Body of pancreas (tissue), 4 donors: ENCODE measurements at regions not wholly inside any gene's neighbourhood (a gene's known extent, or its start where the extent isn't known, plus 50 kb on each side); places are given as distances from the start of the nearest gene placed in this dataset.
A peak's percentile ranks its signal among the peaks of the same experiment; 100 is the strongest.
"Not testable (repeated sequence)": the region's sequence is repeated elsewhere in the genome, so short reads cannot be mapped to it uniquely, and the experiment has no call there.

Experiments used
- ATAC-seq: fragments of 150-250 bp; one replicate; pipeline ENCODE4 v1.9.1; 2016
- DNase-seq, 4 donors: peaks; one replicate each; pipeline ENCODE4 v3.0.0-alpha.2; 2019
- H3K27ac ChIP-seq, 4 donors: fragments of 200-600 bp; sonication (generic); 1 replicate in 3 of 4; 2 replicates in 1 of 4; pipeline versions ENCODE4 v1.5.1 to v1.6.1; 2016 to 2019; ENCODE audit warnings: mild to moderate bottlenecking in 1 of 4, mixed read lengths in 1 of 4, moderate library complexity in 1 of 4
- H3K27me3 ChIP-seq, 2 donors: fragments of 200-600 bp; sonication (generic); one replicate each; pipeline ENCODE4 v1.6.0; 2016; ENCODE audit warnings: mild to moderate bottlenecking in 1 of 2
- H3K36me3 ChIP-seq, 2 donors: fragments of 200-600 bp; sonication (generic); replicated peaks in 1 of 2; 2 replicates each; pipeline ENCODE4 v1.5.1; 2016; ENCODE audit warnings: low read depth in 2 of 2; ENCODE audit not compliant: insufficient read depth in 1 of 2
- H3K4me1 ChIP-seq: fragments of 200-600 bp; sonication (generic); one replicate; pipeline ENCODE4 v1.6.0; 2016
- H3K4me3 ChIP-seq, 2 donors: fragments of 200-600 bp; sonication (generic); 1 replicate in 1 of 2; 2 replicates in 1 of 2; pipeline ENCODE4 v1.5.1; 2016 to 2019
- H3K9me3 ChIP-seq, 3 donors: fragments of 200-600 bp; sonication (generic); 1 replicate in 2 of 3; 2 replicates in 1 of 3; pipeline ENCODE4 v1.5.1; 2016
- POLR2A ChIP-seq, 3 donors: fragments of 450-650 bp; IDR thresholded peaks; one replicate each; pipeline ENCODE4 v1.6.1; 2016; ENCODE audit warnings: antibody characterized with exemption in 3 of 3, mild to moderate bottlenecking in 2 of 3
- WGBS, 2 donors: methylation state at CpG; one replicate each; pipeline ENCODE4 v1.1.5; 2017; 5-methylcytosine and 5-hydroxymethylcytosine counted together
- intact Hi-C: fragments of 100-400 bp; cut with DNase I; formaldehyde crosslinking; loops from one replicate; pipeline ENCODE4 v1.15.1; 2023
- TF ChIP-seq, protein P1 (sequence below), 7 experiments: fragments of 450-650 bp in 4 of 7; fragments of 200-600 bp in 3 of 7; sonication (generic) in 3 of 7; IDR thresholded peaks; one replicate each; pipeline ENCODE4 v1.5.1; 2016 to 2019; ENCODE audit warnings: antibody characterized with exemption in 7 of 7

DNA sequence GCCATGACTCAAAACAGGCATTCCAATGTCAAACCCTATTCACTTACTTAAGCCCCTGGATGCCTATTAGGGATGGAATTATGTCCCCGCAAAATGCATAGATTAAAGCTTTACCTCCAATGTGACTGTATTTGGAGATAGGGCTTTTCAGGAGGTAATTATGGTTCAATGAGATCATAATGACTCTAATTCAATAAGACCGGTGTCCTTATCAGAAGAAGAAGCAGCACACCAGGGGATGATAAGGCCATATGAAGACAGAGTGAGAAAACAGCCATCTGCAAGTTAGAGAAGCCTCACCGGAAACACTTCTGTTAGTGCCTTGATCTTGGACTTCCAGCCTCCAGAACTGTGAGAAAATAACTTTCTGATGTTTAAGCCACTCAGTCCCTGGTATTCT, 1131.8 kb upstream of the TMPRSS15 start:
- H3K4me1 ChIP-seq = peaks cover 7% of the 10 kb centered on the region
- WGBS, 2 donors = 85 to 92% methylated on average over 3 of the region's 3 CpGs
- H3K27ac ChIP-seq = no peak overlapping the region
- ATAC-seq (no peak), DNase-seq (no peak)
- TF ChIP-seq POLR2A (IDR thresholded peaks at IDR 0.05) = no peak
- TF ChIP-seq, protein P1, sequence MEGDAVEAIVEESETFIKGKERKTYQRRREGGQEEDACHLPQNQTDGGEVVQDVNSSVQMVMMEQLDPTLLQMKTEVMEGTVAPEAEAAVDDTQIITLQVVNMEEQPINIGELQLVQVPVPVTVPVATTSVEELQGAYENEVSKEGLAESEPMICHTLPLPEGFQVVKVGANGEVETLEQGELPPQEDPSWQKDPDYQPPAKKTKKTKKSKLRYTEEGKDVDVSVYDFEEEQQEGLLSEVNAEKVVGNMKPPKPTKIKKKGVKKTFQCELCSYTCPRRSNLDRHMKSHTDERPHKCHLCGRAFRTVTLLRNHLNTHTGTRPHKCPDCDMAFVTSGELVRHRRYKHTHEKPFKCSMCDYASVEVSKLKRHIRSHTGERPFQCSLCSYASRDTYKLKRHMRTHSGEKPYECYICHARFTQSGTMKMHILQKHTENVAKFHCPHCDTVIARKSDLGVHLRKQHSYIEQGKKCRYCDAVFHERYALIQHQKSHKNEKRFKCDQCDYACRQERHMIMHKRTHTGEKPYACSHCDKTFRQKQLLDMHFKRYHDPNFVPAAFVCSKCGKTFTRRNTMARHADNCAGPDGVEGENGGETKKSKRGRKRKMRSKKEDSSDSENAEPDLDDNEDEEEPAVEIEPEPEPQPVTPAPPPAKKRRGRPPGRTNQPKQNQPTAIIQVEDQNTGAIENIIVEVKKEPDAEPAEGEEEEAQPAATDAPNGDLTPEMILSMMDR (IDR thresholded peaks at IDR 0.05) = no peak
- H3K4me3 ChIP-seq = no peak overlapping the region
- H3K27me3 ChIP-seq = no peaks in the 10 kb centered on the region
- no peaks in the 10 kb centered on the region for H3K9me3 ChIP-seq
- no peaks in the 10 kb centered on the region for H3K36me3 ChIP-seq
- intact Hi-C loops = no loop called here

DNA sequence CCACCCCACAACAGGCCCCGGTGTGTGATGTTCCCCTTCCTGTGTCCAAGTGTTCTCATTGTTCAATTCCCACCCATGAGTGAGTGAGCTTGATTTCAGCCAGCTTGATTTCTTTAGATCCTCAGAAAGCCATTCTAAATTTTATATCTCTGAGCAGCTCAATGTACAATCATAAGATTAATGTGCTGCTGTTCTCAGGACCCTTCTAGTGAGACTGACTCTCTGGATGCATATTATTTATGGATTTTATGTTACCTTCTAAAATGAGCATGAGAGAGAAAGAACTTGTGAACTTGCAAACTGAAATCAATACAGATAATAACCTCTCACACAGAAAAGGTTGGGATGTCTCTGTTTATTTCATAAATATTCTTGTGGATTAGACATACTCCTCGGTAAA, 1133.5 kb upstream of the TMPRSS15 start:
- H3K9me3 ChIP-seq = no peaks in the 10 kb centered on the region
- ATAC-seq (no peak), DNase-seq (no peak)
- H3K36me3 ChIP-seq = no peaks in the 10 kb centered on the region
- H3K27ac ChIP-seq = no peak overlapping the region
- intact Hi-C loops = no loop called here
- H3K27me3 ChIP-seq = no peaks in the 10 kb centered on the region
- no peak for TF ChIP-seq POLR2A (IDR thresholded peaks at IDR 0.05)
- TF ChIP-seq, protein P1 (IDR thresholded peaks at IDR 0.05) = no peak
- peaks cover 23% of the 10 kb centered on the region for H3K4me1 ChIP-seq
- H3K4me3 ChIP-seq = no peak overlapping the region
- 92 to 93% methylated on average over 2 of the region's 2 CpGs for WGBS, 2 donors

DNA sequence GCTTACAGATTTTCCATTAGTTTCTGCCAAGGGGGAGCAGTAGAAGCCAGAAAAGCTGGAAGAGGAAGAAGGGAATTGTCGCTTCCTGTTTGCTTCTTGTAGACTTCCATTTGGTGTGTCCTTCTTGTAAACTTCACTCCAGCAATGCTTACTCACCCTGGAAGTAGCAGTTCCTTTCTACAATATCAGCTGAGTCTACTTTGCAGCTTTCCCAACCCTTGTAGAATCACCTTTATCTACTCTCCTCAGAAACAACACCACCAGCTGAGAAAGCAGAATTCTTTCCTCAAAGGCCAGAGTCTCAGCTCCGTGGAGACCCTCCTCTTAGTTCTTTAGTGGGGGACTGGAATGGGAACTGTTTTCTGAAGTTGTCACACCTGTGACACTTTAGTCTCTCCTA, 1136.7 kb upstream of the TMPRSS15 start:
- peak; percentile 49 for ATAC-seq
- WGBS, 2 donors = 38 to 39% methylated on average over 2 of the region's 2 CpGs
- Histone ChIP-seq H3K27me3 (no peaks in the 10 kb centered on the region), H3K4me3 (no peak overlapping the region), H3K27ac (peak overlapping the region in 2 of 4 donors; percentile 19 to 39), H3K9me3 (no peaks in the 10 kb centered on the region), H3K36me3 (no peaks in the 10 kb centered on the region), H3K4me1 (peaks cover 28% of the 10 kb centered on the region)
- intact Hi-C loops = no loop called here
- TF ChIP-seq, protein P1 (IDR thresholded peaks at IDR 0.05) = no peak
- DNase-seq = no peak

DNA sequence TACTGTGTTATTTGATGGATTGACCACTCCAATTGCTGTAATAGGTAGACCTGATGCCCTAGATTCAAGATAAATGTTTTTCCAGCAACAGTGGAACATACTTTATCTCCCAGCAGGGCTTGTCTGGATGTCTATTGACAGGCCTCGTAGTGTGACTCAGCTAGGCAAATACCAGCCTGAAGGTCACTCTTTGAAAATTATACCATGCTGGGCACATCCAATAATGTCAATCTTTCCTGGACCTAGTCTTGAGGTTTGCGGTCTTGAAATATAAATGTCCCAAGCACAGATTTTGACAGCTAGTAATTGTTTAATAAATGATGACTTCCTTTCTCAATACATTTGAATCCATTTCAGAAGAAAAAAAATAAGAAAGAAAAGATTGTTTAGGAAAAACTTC, 1138.0 kb upstream of the TMPRSS15 start:
- H3K27ac ChIP-seq = peak overlapping the region in 2 of 4 donors; percentile 23 to 39
- H3K36me3 ChIP-seq = no peaks in the 10 kb centered on the region
- H3K27me3 ChIP-seq = no peaks in the 10 kb centered on the region
- H3K9me3 ChIP-seq = no peaks in the 10 kb centered on the region
- peak; percentile 26 to 53 (median 37) for DNase-seq
- peaks cover 28% of the 10 kb centered on the region for H3K4me1 ChIP-seq
- H3K4me3 ChIP-seq = no peak overlapping the region
- no peak for TF ChIP-seq POLR2A (IDR thresholded peaks at IDR 0.05)
- TF ChIP-seq, protein P1 (IDR thresholded peaks at IDR 0.05) = no peak
- WGBS, 2 donors = 17 to 20% methylated on average over 2 of the region's 2 CpGs
- intact Hi-C loops = no loop called here
- ATAC-seq = peak; percentile 92

DNA sequence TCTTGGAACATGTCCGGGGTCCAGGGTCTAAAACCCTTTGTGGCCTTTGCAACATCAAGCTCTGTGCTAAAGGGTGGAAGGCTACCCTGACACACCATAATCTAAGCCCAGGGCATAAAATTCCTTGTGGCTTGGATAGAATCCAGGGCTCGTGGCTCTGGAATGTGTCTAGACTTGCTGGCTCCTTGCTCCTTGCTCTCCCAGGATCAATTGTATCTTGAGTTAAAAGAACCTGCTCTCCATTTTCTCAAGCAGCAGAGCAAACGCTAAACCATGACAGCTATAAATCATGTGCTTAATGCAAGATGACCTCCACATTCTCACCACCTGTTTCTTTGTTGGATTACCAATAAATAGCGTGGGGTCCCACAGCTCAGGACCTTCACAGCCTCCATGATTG, 1140.9 kb upstream of the TMPRSS15 start:
- WGBS, 2 donors = 64 to 65% methylated on average over 4 of the region's 4 CpGs
- ATAC-seq, H3K36me3 ChIP-seq, H3K4me3 ChIP-seq, H3K27ac ChIP-seq, DNase-seq, H3K9me3 ChIP-seq, H3K27me3 ChIP-seq, intact Hi-C loops: not testable (repeated sequence)
- peaks cover 28% of the 10 kb centered on the region for H3K4me1 ChIP-seq
